SK-N-SH treated with all-trans-retinoic acid at 6 μM for 48 hours (cell line): ENCODE measurements at regions not wholly inside any gene's neighbourhood (a gene's known extent, or its start where the extent isn't known, plus 50 kb on each side); places are given as distances from the start of the nearest gene placed in this dataset.
"Not testable (repeated sequence)": the region's sequence is repeated elsewhere in the genome, so short reads cannot be mapped to it uniquely, and the experiment has no call there.

Experiments used
- ATAC-seq: fragments of 200-7000 bp; cut with Tn5 transposase; 3 replicates; pipeline ENCODE4 v1.9.1; 2020; ENCODE audit warnings: mild to moderate bottlenecking, moderate library complexity
- ARNTL ChIP-seq: fragments of 450-650 bp; formaldehyde crosslinking; IDR thresholded peaks from 2 replicates; pipeline ENCODE4 v1.5.0; 2020; ENCODE audit warnings: low read depth, mild to moderate bottlenecking, moderate library complexity, borderline replicate concordance
- BACH2 ChIP-seq: fragments of 250-450 bp; sonication (Bioruptor Pico); IDR thresholded peaks from 2 replicates; pipeline ENCODE4 v1.9.0; 2021; ENCODE audit warnings: mild to moderate bottlenecking, borderline replicate concordance
- CREB5 ChIP-seq: fragments of 250-450 bp; sonication (Bioruptor Pico); IDR thresholded peaks from 2 replicates; pipeline ENCODE4 v1.5.1; 2020; ENCODE audit warnings: low read depth, mild to moderate bottlenecking, moderate library complexity
- CSDC2 ChIP-seq: fragments of 250-450 bp; sonication (Bioruptor Pico); IDR thresholded peaks from 2 replicates; pipeline ENCODE4 v1.5.0; 2020; ENCODE audit warnings: mild to moderate bottlenecking, moderate library complexity
- CSRNP3 ChIP-seq: fragments of 250-450 bp; sonication (Bioruptor Pico); IDR thresholded peaks from 2 replicates; pipeline ENCODE4 v1.5.1; 2021; ENCODE audit warnings: mild to moderate bottlenecking, moderate library complexity
- ESRRG ChIP-seq: fragments of 250-450 bp; sonication (Bioruptor Pico); IDR thresholded peaks from 2 replicates; pipeline ENCODE4 v1.6.1; 2021; ENCODE audit warnings: mild to moderate bottlenecking
- GLIS3 ChIP-seq: fragments of 250-450 bp; sonication (Bioruptor Pico); IDR thresholded peaks from 2 replicates; pipeline ENCODE4 v1.5.0; 2020; ENCODE audit warnings: mild to moderate bottlenecking, moderate library complexity
- ISL1 ChIP-seq: fragments of 250-450 bp; sonication (Bioruptor Pico); IDR thresholded peaks from 2 replicates; pipeline ENCODE4 v2.1.2; 2022; ENCODE audit warnings: mild to moderate bottlenecking, moderate library complexity
- OSR1 ChIP-seq: fragments of 250-450 bp; sonication (Bioruptor Pico); IDR thresholded peaks from 2 replicates; pipeline ENCODE4 v1.8.0; 2022; ENCODE audit warnings: moderate library complexity, mild to moderate bottlenecking, inconsistent platforms
- PATZ1 ChIP-seq: fragments of 250-450 bp; sonication (Bioruptor Pico); IDR thresholded peaks from 2 replicates; pipeline ENCODE4 v1.8.0; 2020; ENCODE audit warnings: mild to moderate bottlenecking, moderate library complexity, borderline replicate concordance
- POU6F1 ChIP-seq: fragments of 250-450 bp; sonication (Bioruptor Pico); IDR thresholded peaks from 2 replicates; pipeline ENCODE4 v1.8.0; 2021; ENCODE audit warnings: low read depth, mild to moderate bottlenecking, moderate library complexity, borderline replicate concordance
- PPARA ChIP-seq: fragments of 250-450 bp; sonication (Bioruptor Pico); IDR thresholded peaks from 2 replicates; pipeline ENCODE4 v1.5.0; 2020; ENCODE audit warnings: mild to moderate bottlenecking, borderline replicate concordance
- RARB ChIP-seq: fragments of 250-450 bp; sonication (Bioruptor Pico); IDR thresholded peaks from 2 replicates; pipeline ENCODE4 v1.8.0; 2021; ENCODE audit warnings: mild to moderate bottlenecking, moderate library complexity
- SNAI2 ChIP-seq: fragments of 250-450 bp; sonication (Bioruptor Pico); IDR thresholded peaks from 2 replicates; pipeline ENCODE4 v1.5.0; 2020; ENCODE audit warnings: mild to moderate bottlenecking, moderate library complexity
- TCF4 ChIP-seq: fragments of 250-450 bp; sonication (Bioruptor Pico); IDR thresholded peaks from 2 replicates; pipeline ENCODE4 v1.8.0; 2021; ENCODE audit warnings: mild to moderate bottlenecking, moderate library complexity, borderline replicate concordance
- TOX ChIP-seq: fragments of 250-450 bp; sonication (Bioruptor Pico); IDR thresholded peaks from 2 replicates; pipeline ENCODE4 v1.8.0; 2021; ENCODE audit warnings: mild to moderate bottlenecking, moderate library complexity, borderline replicate concordance
- ZC3H10 ChIP-seq: fragments of 250-450 bp; sonication (Bioruptor Pico); IDR thresholded peaks from 2 replicates; pipeline ENCODE4 v1.5.1; 2021; ENCODE audit warnings: mild to moderate bottlenecking, moderate library complexity
- ZNF565 ChIP-seq: fragments of 450-650 bp; formaldehyde crosslinking; conservative IDR thresholded peaks from 2 replicates; pipeline ENCODE4 v1.5.0; 2020; ENCODE audit warnings: low read depth, mild to moderate bottlenecking, moderate library complexity
- ZNF8 ChIP-seq: fragments of 450-650 bp; formaldehyde crosslinking; IDR thresholded peaks from 2 replicates; pipeline ENCODE4 v1.5.0; 2020; ENCODE audit warnings: mild to moderate bottlenecking, moderate library complexity

- no peak for TF ChIP-seq CREB5
- TF ChIP-seq TOX (CRISPR knock-in tag) = no peak
- TF ChIP-seq RARB (CRISPR knock-in tag) = no peak
- no peak for TF ChIP-seq GLIS3 (CRISPR knock-in tag)
- no peak for ATAC-seq
These were observed 426.7 kb upstream of the ARX start for GRCh38 chrX:25442499-25442898.

- ATAC-seq = no peak
- TF ChIP-seq RARB (CRISPR knock-in tag) (no peak), CSDC2 (no peak)
These were observed 417.5 kb upstream of the ARX start for GRCh38 chrX:25433307-25433706.

- TF ChIP-seq GLIS3 (CRISPR knock-in tag) (no peak), POU6F1 (CRISPR knock-in tag) (no peak), ISL1 (CRISPR knock-in tag) (no peak)
- no peak for ATAC-seq
These were observed 416.6 kb upstream of the ARX start for GRCh38 chrX:25432396-25432795.

- no peak for TF ChIP-seq BACH2 (CRISPR knock-in tag)
- no peak for TF ChIP-seq CREB5
- no peak for TF ChIP-seq ZNF8 (CRISPR knock-in tag)
- no peak for TF ChIP-seq GLIS3 (CRISPR knock-in tag)
- no peak for TF ChIP-seq POU6F1 (CRISPR knock-in tag)
- TF ChIP-seq TOX (CRISPR knock-in tag) = no peak
- TF ChIP-seq ISL1 (CRISPR knock-in tag) = no peak
- no peak for TF ChIP-seq ARNTL (CRISPR knock-in tag)
- no peak for TF ChIP-seq ZNF565 (CRISPR knock-in tag)
- TF ChIP-seq CSDC2 = no peak
- no peak for TF ChIP-seq TCF4 (CRISPR knock-in tag)
- TF ChIP-seq PATZ1 (CRISPR knock-in tag) = no peak
- TF ChIP-seq OSR1 (CRISPR knock-in tag) = no peak
- TF ChIP-seq ESRRG (CRISPR knock-in tag) = no peak
- TF ChIP-seq PPARA (CRISPR knock-in tag) = no peak
- no peak for TF ChIP-seq RARB (CRISPR knock-in tag)
- TF ChIP-seq ZC3H10 (CRISPR knock-in tag) = no peak
- no peak for TF ChIP-seq CSRNP3
- TF ChIP-seq SNAI2 (CRISPR knock-in tag) = no peak
- no peak for ATAC-seq
These were observed 412.2 kb upstream of the ARX start for GRCh38 chrX:25427873-25428555.

GRCh38 chrX:25404163-25404562 is 388.4 kb upstream of the ARX start:
- not testable (repeated sequence) for ATAC-seq
